GM12865 (cell line): ENCODE measurements at regions not wholly inside any gene's neighbourhood (a gene's known extent, or its start where the extent isn't known, plus 50 kb on each side); places are given as distances from the start of the nearest gene placed in this dataset.

Experiments used
- DNase-seq: peaks from one replicate; pipeline ENCODE4 v3.0.0; 2010; ENCODE audit warnings: low read depth
- H3K4me3 ChIP-seq: 2 replicates; pipeline ENCODE4 v1.5.1; 2011; ENCODE audit warnings: mild to moderate bottlenecking, low read depth, low read length, control low read depth
- TF ChIP-seq, protein P1 (sequence below): IDR thresholded peaks from 2 replicates; pipeline ENCODE4 v1.5.1; 2011; ENCODE audit warnings: low read length, control low read depth, low read depth, inconsistent platforms; ENCODE audit not compliant: insufficient read depth; ENCODE audit errors: missing control alignments

DNA sequence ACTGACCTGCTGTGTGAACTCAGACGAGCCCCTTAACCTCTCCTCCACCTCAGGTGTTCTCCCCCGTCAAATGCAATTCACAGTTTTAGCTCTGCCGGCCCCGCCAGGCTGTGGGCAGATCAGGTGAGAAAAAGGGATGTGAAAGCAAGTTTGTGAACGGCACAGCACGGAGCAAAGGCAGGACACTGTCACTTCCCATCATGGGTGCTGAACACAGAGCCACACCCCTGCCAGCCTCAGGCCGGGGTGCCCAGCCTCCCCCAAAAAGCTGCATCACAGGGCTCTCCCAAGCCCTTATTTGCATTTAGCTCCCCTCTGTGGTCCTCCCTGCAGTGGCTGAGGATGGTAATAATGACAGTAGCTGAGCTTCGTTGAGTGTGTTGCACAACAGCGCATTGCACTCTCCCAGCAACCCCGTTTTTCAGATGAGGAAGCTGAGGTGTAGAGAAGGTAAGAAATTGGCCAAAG is 88.8 kb upstream of the TNRC6C start:
- TF ChIP-seq, protein P1, sequence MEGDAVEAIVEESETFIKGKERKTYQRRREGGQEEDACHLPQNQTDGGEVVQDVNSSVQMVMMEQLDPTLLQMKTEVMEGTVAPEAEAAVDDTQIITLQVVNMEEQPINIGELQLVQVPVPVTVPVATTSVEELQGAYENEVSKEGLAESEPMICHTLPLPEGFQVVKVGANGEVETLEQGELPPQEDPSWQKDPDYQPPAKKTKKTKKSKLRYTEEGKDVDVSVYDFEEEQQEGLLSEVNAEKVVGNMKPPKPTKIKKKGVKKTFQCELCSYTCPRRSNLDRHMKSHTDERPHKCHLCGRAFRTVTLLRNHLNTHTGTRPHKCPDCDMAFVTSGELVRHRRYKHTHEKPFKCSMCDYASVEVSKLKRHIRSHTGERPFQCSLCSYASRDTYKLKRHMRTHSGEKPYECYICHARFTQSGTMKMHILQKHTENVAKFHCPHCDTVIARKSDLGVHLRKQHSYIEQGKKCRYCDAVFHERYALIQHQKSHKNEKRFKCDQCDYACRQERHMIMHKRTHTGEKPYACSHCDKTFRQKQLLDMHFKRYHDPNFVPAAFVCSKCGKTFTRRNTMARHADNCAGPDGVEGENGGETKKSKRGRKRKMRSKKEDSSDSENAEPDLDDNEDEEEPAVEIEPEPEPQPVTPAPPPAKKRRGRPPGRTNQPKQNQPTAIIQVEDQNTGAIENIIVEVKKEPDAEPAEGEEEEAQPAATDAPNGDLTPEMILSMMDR, result no peak

DNA sequence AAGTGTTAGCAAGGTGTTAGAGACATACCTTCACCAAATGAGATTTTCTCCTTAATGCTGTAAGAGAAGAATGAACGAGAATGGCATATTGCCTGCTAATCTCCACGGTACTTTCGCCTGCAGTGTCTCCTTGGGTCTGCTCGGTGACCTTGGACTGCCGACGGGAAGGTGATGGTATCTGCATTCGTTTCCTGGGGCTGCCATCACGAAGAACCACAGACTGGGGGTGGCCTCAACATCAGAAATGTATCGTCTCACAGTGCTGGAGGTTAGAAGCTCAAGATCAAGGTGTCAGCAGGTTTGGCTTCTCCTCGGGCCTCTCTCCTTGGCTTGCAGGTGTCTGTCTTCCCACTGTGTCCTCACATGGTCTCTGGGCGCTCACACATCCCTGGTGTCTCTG is 86.3 kb upstream of the TNRC6C start:
- DNase-seq, result no peak
- TF ChIP-seq, protein P1, result no peak
- no peak overlapping the region for H3K4me3 ChIP-seq

More for the DNA sequence above, 88.8 kb upstream of the TNRC6C start:
- DNase-seq, result peak; percentile 83
- H3K4me3 ChIP-seq, result no peak overlapping the region; the same call in 1 of the 2 replicates

GRCh38 chr17:77872714-77873499 is 85.6 kb upstream of the TNRC6C start:
- no peak for DNase-seq
- no peak overlapping the region for H3K4me3 ChIP-seq
- TF ChIP-seq, protein P1, result no peak

GRCh38 chr17:77873500-77874302 is 84.8 kb upstream of the TNRC6C start:
- no peak for DNase-seq
- H3K4me3 ChIP-seq, result no peak overlapping the region

DNA sequence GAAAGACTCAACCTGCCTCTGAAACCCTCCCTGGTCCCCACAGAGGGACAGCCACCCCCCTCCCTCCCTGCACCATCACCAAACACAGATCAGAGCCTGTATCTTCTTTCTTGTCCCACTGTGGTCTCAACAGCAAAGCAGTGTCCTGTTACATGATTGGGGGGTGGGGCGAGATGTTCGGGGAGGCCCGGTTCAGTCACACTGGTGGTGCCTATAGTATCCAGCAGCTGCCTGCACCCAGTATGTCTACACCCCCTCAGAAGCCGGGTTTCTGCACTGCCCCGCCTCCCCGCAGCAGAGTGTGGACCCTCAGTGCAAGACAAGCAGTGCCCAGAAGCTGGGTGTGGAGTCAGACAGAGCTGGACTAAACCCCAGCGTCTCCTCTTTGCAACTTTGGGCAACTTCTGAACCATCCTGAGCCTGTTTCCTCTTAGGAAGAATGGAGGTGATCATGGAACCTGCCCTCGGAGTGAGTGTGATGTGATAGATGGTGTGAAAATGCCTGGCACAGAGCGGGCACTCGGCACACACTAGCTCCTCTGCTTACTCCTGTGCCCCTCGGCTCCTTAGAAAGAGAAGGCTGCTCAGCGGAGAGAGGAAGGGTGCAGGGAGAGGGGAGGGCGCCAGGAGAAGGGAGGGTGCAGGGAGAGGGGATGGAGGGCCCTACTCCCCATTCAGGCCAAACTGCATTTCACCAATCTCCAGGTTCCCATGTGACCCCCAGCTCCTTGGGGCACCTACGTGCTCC is 84.0 kb upstream of the TNRC6C start:
- no peak overlapping the region for H3K4me3 ChIP-seq
- TF ChIP-seq, protein P1, result no peak
- DNase-seq, result no peak

More at GRCh38 chr17:77873500-77874302, 84.8 kb upstream of the TNRC6C start:
- TF ChIP-seq, protein P1, result no peak

- TF ChIP-seq, protein P1, result no peak
- H3K4me3 ChIP-seq, result no peak overlapping the region
- DNase-seq, result no peak
Measured at GRCh38 chr17:77875051-77875780, 83.3 kb upstream of the TNRC6C start.
